Esophagus muscularis mucosa (tissue), 4 donors: ENCODE measurements at regions not wholly inside any gene's neighbourhood (a gene's known extent, or its start where the extent isn't known, plus 50 kb on each side); places are given as distances from the start of the nearest gene placed in this dataset.

Experiments
- DNase-seq: peaks from one replicate; pipeline ENCODE4 v3.0.0-alpha.2; 2017; ENCODE audit errors: extremely low spot score
- H3K27ac ChIP-seq, 4 donors: fragments of 200-600 bp; sonication (generic); replicated peaks in 1 of 4; 1 replicate in 3 of 4; 2 replicates in 1 of 4; pipeline ENCODE4 v1.5.1; 2016 to 2019; ENCODE audit warnings: mild to moderate bottlenecking in 1 of 4
- H3K27me3 ChIP-seq, 4 donors: fragments of 200-600 bp; sonication (generic); one replicate each; pipeline versions ENCODE4 v1.5.1 to v1.6.0; 2016 to 2019
- H3K36me3 ChIP-seq, 4 donors: fragments of 200-600 bp; sonication (generic); one replicate each; pipeline ENCODE4 v1.5.1; 2016 to 2019
- H3K4me1 ChIP-seq, 4 donors: fragments of 200-600 bp; sonication (generic); one replicate each; pipeline ENCODE4 v1.5.1; 2016 to 2019
- H3K4me3 ChIP-seq, 4 donors: fragments of 200-600 bp; sonication (generic); 1 replicate in 2 of 4; 2 replicates in 2 of 4; pipeline ENCODE4 v1.5.1; 2016 to 2019; ENCODE audit warnings: mild to moderate bottlenecking in 4 of 4, moderate library complexity in 1 of 4
- H3K9me3 ChIP-seq, 4 donors: fragments of 200-600 bp; sonication (generic); 1 replicate in 3 of 4; 2 replicates in 1 of 4; pipeline ENCODE4 v1.5.1; 2016 to 2019
- CTCF ChIP-seq, 3 experiments: fragments of 200-600 bp in 2 of 3; fragments of 450-650 bp in 1 of 3; sonication (generic) in 2 of 3; IDR thresholded peaks; one replicate each; pipeline ENCODE4 v1.5.1; 2017 to 2019; ENCODE audit warnings: antibody characterized with exemption in 3 of 3, mild to moderate bottlenecking in 2 of 3, moderate library complexity in 1 of 3
- EP300 ChIP-seq: sonication (generic); formaldehyde crosslinking; IDR thresholded peaks from one replicate; pipeline ENCODE4 v1.6.1; 2017; ENCODE audit warnings: antibody characterized with exemption
- POLR2A ChIP-seq: fragments of 450-650 bp; IDR thresholded peaks from one replicate; pipeline ENCODE4 v1.6.1; 2017; ENCODE audit warnings: antibody characterized with exemption, moderate library complexity, mild to moderate bottlenecking, low read depth
- POLR2AphosphoS5 ChIP-seq, 2 donors: sonication (generic); formaldehyde crosslinking; IDR thresholded peaks; one replicate each; pipeline ENCODE4 v1.6.1; 2017; ENCODE audit warnings: antibody characterized with exemption in 2 of 2
- WGBS: methylation state at CpG from one replicate; pipeline ENCODE4 v1.1.5; 2018; 5-methylcytosine and 5-hydroxymethylcytosine counted together
- intact Hi-C: fragments of 100-400 bp; cut with DNase I; formaldehyde crosslinking; loops from one replicate; pipeline ENCODE4 v1.15.1; 2023

- no peak for DNase-seq
- Histone ChIP-seq H3K9me3 (no peaks in the 10 kb centered on the region), H3K4me1 (no peaks in the 10 kb centered on the region), H3K27ac (no peak overlapping the region), H3K36me3 (peaks cover 0 to 40% (median 18%) of the 10 kb centered on the region in 4 donors), H3K27me3 (no peaks in the 10 kb centered on the region), H3K4me3 (no peak overlapping the region)
- WGBS, result 97% methylated on average over 6 of the region's 6 CpGs
- intact Hi-C loops, result no loop called here
- TF ChIP-seq POLR2A, result no peak
- TF ChIP-seq EP300, result no peak
- TF ChIP-seq CTCF (IDR thresholded peaks at IDR 0.05), result no peak
- no peak for TF ChIP-seq POLR2AphosphoS5 (IDR thresholded peaks at IDR 0.05)
These were observed 491.1 kb downstream of the UTRN start for GRCh38 chr6:144776031-144776819.

GRCh38 chr6:144777249-144777648 lies 492.1 kb downstream of the UTRN start:
- H3K27me3 ChIP-seq, result no peaks in the 10 kb centered on the region
- TF ChIP-seq EP300 (no peak), CTCF (IDR thresholded peaks at IDR 0.05) (no peak), POLR2AphosphoS5 (IDR thresholded peaks at IDR 0.05) (no peak), POLR2A (no peak)
- H3K36me3 ChIP-seq, result peaks cover 0 to 48% (median 18%) of the 10 kb centered on the region in 4 donors
- no peaks in the 10 kb centered on the region for H3K4me1 ChIP-seq
- H3K4me3 ChIP-seq, result no peak overlapping the region
- no peaks in the 10 kb centered on the region for H3K9me3 ChIP-seq
- H3K27ac ChIP-seq, result no peak overlapping the region
- DNase-seq, result no peak
- intact Hi-C loops, result no loop called here

- WGBS, result 76% methylated on average over 2 of the region's 2 CpGs
- no peak for DNase-seq
- H3K4me1 ChIP-seq, result no peaks in the 10 kb centered on the region
- H3K4me3 ChIP-seq, result no peak overlapping the region
- no peak for TF ChIP-seq EP300
- no peak for TF ChIP-seq POLR2AphosphoS5 (IDR thresholded peaks at IDR 0.05)
- no peak for TF ChIP-seq POLR2A
- no peak for TF ChIP-seq CTCF (IDR thresholded peaks at IDR 0.05)
- no peaks in the 10 kb centered on the region for H3K27me3 ChIP-seq
- H3K9me3 ChIP-seq, result no peaks in the 10 kb centered on the region
- H3K27ac ChIP-seq, result no peak overlapping the region
- peaks cover 0 to 53% (median 17%) of the 10 kb centered on the region in 4 donors for H3K36me3 ChIP-seq
- intact Hi-C loops, result no loop called here
These were observed 492.9 kb downstream of the UTRN start for GRCh38 chr6:144778056-144778455.

DNA sequence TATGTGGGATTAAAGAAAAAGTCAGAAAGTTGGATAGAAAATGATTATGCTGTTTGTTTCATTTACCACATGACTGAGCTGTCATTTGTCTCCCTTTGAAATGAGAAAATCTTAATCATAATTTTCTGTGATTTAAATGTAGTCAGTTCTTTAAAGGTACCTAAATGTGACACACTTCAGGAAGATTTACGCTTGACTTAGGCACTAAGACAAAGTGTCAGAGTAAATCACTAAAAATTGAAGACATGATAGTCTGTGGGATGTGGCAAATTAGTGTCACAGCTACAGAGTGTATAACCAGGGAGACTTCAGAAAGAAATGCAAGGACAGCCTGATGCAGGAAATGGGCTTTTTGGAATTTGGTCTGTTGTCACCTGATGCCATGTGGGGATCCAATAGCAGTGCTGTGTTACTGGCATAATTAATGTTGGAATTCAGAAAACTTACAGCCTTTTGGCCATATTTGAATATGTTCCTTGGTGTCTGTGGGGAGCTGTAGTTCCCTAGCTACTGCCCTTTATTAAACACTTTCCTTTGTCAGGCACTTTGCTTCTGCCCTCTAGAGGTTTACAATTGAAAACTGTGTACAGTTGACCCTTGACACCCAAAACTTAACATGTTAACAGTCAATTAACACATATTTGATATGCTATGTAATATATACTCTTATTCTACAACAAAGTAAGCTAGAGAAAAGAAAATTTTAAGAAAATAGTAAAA lies 493.8 kb downstream of the UTRN start:
- no peaks in the 10 kb centered on the region for H3K27me3 ChIP-seq
- H3K4me1 ChIP-seq, result no peaks in the 10 kb centered on the region
- H3K36me3 ChIP-seq, result peaks cover 0 to 45% (median 12%) of the 10 kb centered on the region in 4 donors
- intact Hi-C loops, result no loop called here
- H3K4me3 ChIP-seq, result no peak overlapping the region
- no peak for DNase-seq
- no peaks in the 10 kb centered on the region for H3K9me3 ChIP-seq
- no peak for TF ChIP-seq CTCF (IDR thresholded peaks at IDR 0.05)
- WGBS, result 95% methylated on average over 1 of the region's 1 CpG
- H3K27ac ChIP-seq, result no peak overlapping the region
